ENCODE measurements at regions not wholly inside any gene's neighbourhood (a gene's known extent, or its start where the extent isn't known, plus 50 kb on each side); places are given as distances from the start of the nearest gene placed in this dataset.

DNA sequence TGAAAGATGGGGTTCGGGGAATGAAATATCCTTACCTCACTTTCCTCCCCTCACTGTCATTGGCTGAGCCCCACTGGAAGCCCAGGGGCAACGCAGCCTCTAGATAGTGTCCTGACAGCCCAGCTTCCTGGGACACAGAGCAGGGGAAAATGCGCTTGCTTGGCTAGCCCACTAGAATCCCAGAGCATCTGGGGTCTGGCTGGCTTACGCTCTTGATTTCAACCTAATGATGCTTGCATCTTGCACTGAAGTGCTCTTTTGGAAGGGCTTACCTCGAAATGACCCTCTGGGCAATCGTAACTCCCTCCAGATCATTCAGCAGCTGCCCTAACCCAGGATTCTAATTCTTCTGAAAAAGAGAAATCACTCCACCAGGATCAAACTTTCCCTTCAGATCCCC lies 147.6 kb downstream of the SOX9 start:
- TF ChIP-seq, protein P1, sequence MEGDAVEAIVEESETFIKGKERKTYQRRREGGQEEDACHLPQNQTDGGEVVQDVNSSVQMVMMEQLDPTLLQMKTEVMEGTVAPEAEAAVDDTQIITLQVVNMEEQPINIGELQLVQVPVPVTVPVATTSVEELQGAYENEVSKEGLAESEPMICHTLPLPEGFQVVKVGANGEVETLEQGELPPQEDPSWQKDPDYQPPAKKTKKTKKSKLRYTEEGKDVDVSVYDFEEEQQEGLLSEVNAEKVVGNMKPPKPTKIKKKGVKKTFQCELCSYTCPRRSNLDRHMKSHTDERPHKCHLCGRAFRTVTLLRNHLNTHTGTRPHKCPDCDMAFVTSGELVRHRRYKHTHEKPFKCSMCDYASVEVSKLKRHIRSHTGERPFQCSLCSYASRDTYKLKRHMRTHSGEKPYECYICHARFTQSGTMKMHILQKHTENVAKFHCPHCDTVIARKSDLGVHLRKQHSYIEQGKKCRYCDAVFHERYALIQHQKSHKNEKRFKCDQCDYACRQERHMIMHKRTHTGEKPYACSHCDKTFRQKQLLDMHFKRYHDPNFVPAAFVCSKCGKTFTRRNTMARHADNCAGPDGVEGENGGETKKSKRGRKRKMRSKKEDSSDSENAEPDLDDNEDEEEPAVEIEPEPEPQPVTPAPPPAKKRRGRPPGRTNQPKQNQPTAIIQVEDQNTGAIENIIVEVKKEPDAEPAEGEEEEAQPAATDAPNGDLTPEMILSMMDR (IDR thresholded peaks at IDR 0.05): no peak
- no peak for TF ChIP-seq POLR2A (IDR thresholded peaks at IDR 0.05)

Measured in testis (tissue), 2 donors.